Neural progenitor cell (in vitro differentiated cells): ENCODE measurements at regions not wholly inside any gene's neighbourhood (a gene's known extent, or its start where the extent isn't known, plus 50 kb on each side); places are given as distances from the start of the nearest gene placed in this dataset.
A peak's percentile ranks its signal among the peaks of the same experiment; 100 is the strongest.

ENCODE experiments used
- DNase-seq: peaks from one replicate; pipeline ENCODE4 v3.0.0-alpha.2; 2016; ENCODE audit warnings: low spot score
- H2AFZ ChIP-seq: fragments of 200-600 bp; sonication (generic); replicated peaks from 2 replicates; pipeline ENCODE4 v1.6.1; 2016; ENCODE audit warnings: antibody characterized with exemption
- H3F3A ChIP-seq: fragments of 200-600 bp; sonication (generic); 2 replicates; pipeline ENCODE4 v1.6.1; 2016; ENCODE audit warnings: antibody characterized with exemption, low read depth
- H3K27ac ChIP-seq: fragments of 200-600 bp; sonication (generic); 2 replicates; pipeline ENCODE4 v1.5.1; 2016; ENCODE audit warnings: mild to moderate bottlenecking
- H3K27me3 ChIP-seq: fragments of 200-600 bp; sonication (generic); 2 replicates; pipeline ENCODE4 v1.6.1; 2016; ENCODE audit warnings: mild to moderate bottlenecking, moderate library complexity
- H3K36me3 ChIP-seq: fragments of 200-600 bp; sonication (generic); 2 replicates; pipeline ENCODE4 v1.5.1; 2016
- H3K4me1 ChIP-seq: fragments of 200-600 bp; sonication (generic); 2 replicates; pipeline ENCODE4 v1.6.1; 2016; ENCODE audit warnings: mixed run types
- H3K4me2 ChIP-seq: fragments of 200-600 bp; sonication (generic); 2 replicates; pipeline ENCODE4 v1.6.1; 2016
- H3K4me3 ChIP-seq: fragments of 200-600 bp; sonication (generic); 2 replicates; pipeline ENCODE4 v1.5.1; 2016
- H3K79me2 ChIP-seq: fragments of 200-600 bp; sonication (generic); 2 replicates; pipeline ENCODE4 v1.6.1; 2016; ENCODE audit warnings: low read depth
- H3K9ac ChIP-seq: fragments of 200-600 bp; sonication (generic); 2 replicates; pipeline ENCODE4 v1.6.1; 2016
- H3K9me3 ChIP-seq: fragments of 200-600 bp; sonication (generic); 2 replicates; pipeline ENCODE4 v1.5.1; 2016; ENCODE audit warnings: low read depth
- H4K20me1 ChIP-seq: fragments of 200-600 bp; sonication (generic); 2 replicates; pipeline ENCODE4 v1.6.1; 2016; ENCODE audit warnings: low read depth
- H3K27ac Mint-ChIP-seq: 3 replicates; pipeline ENCODE4 v1.8.0; 2021; ENCODE audit warnings: mixed read lengths
- H3K27me3 Mint-ChIP-seq: 2 replicates; pipeline ENCODE4 v1.8.0; 2022; ENCODE audit warnings: low read depth, mild to moderate bottlenecking, inconsistent platforms, moderate library complexity, mixed read lengths; ENCODE audit not compliant: insufficient read depth
- H3K36me3 Mint-ChIP-seq: 3 replicates; pipeline ENCODE4 v1.8.0; 2021; ENCODE audit warnings: mixed read lengths
- H3K4me1 Mint-ChIP-seq: 3 replicates; pipeline ENCODE4 v1.8.0; 2021; ENCODE audit warnings: mixed read lengths
- H3K4me3 Mint-ChIP-seq: 3 replicates; pipeline ENCODE4 v1.8.0; 2021; ENCODE audit warnings: mild to moderate bottlenecking, moderate library complexity, mixed read lengths
- H3K9me3 Mint-ChIP-seq: 3 replicates; pipeline ENCODE4 v1.8.0; 2020; ENCODE audit warnings: mixed read lengths
- EZH2 ChIP-seq: fragments of 200-600 bp; sonication (generic); IDR thresholded peaks from 2 replicates; pipeline ENCODE4 v1.6.1; 2017; ENCODE audit warnings: antibody characterized with exemption, mild to moderate bottlenecking, moderate library complexity
- EZH2phosphoT487 ChIP-seq: fragments of 200-600 bp; sonication (generic); IDR thresholded peaks from 2 replicates; pipeline ENCODE4 v1.6.1; 2017; ENCODE audit warnings: antibody characterized with exemption
- TF ChIP-seq, protein P1 (sequence below): fragments of 200-600 bp; sonication (generic); IDR thresholded peaks from 2 replicates; pipeline ENCODE4 v1.5.1; 2017; ENCODE audit warnings: antibody characterized with exemption, mild to moderate bottlenecking

DNA sequence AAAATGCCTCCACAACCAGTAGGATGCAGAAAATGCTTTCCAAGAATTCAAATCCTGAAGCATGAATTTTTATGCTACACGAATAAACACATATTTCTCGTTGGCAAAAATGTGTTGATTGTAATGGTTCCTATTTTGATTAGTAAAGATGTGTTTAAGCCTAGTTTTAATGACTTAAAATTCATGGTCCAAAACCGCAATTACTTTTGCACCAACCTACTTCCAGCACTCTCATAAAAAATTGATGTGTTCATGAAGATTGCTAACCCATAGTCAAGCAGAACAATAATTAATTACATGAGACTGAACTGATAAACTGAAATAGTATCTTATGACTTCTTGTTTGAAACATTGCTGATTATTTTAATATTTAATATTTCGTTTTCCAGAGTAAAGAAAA, 828.8 kb downstream of the CCSER2 start:
- TF ChIP-seq, protein P1, sequence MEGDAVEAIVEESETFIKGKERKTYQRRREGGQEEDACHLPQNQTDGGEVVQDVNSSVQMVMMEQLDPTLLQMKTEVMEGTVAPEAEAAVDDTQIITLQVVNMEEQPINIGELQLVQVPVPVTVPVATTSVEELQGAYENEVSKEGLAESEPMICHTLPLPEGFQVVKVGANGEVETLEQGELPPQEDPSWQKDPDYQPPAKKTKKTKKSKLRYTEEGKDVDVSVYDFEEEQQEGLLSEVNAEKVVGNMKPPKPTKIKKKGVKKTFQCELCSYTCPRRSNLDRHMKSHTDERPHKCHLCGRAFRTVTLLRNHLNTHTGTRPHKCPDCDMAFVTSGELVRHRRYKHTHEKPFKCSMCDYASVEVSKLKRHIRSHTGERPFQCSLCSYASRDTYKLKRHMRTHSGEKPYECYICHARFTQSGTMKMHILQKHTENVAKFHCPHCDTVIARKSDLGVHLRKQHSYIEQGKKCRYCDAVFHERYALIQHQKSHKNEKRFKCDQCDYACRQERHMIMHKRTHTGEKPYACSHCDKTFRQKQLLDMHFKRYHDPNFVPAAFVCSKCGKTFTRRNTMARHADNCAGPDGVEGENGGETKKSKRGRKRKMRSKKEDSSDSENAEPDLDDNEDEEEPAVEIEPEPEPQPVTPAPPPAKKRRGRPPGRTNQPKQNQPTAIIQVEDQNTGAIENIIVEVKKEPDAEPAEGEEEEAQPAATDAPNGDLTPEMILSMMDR: no peak
- TF ChIP-seq EZH2phosphoT487 (no peak), EZH2 (no peak)
- H3K4me3 ChIP-seq: no peak overlapping the region
- Mint-ChIP-seq H3K36me3 (no peaks in the 10 kb centered on the region), H3K4me1 (peaks cover 9% of the 10 kb centered on the region), H3K27ac (no peak overlapping the region), H3K4me3 (no peak overlapping the region), H3K9me3 (peaks cover 2% of the 10 kb centered on the region), H3K27me3 (no peaks in the 10 kb centered on the region)
- no peak overlapping the region for H3K27ac ChIP-seq
- H3F3A ChIP-seq: peaks cover 2% of the 10 kb centered on the region
- H3K4me2 ChIP-seq: no peak overlapping the region
- no peak for DNase-seq
- no peak overlapping the region for H2AFZ ChIP-seq
- no peak overlapping the region for H3K9ac ChIP-seq
- no peaks in the 10 kb centered on the region for H3K9me3 ChIP-seq
- H3K79me2 ChIP-seq: no peaks in the 10 kb centered on the region
- no peaks in the 10 kb centered on the region for H3K36me3 ChIP-seq
- H3K4me1 ChIP-seq: peaks cover 10% of the 10 kb centered on the region
- H3K27me3 ChIP-seq: no peaks in the 10 kb centered on the region
- no peaks in the 10 kb centered on the region for H4K20me1 ChIP-seq

DNA sequence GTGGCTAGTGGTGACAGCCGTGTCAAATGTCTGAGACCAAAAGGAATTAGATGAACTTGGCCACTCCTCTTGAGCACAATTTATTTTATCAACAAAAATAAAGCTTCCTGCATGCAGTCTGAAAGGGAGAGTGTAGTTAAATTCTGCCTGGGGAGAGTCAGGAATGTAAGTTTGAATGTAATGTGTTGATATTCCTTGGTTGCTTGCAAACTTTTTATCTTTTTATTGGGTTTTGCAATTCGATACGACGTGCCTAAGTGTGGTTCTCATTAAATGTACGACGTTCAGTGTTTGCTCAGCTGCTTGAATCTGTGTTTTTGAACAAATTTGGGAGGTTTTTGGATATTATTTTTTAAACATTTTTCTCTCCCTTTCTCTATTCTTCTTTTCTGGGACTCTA, 839.9 kb downstream of the CCSER2 start:
- no peaks in the 10 kb centered on the region for H3F3A ChIP-seq
- peaks cover 3% of the 10 kb centered on the region for H3K4me1 Mint-ChIP-seq
- no peak overlapping the region for H3K4me2 ChIP-seq
- peaks cover 4% of the 10 kb centered on the region for H3K4me1 ChIP-seq
- no peaks in the 10 kb centered on the region for H3K27me3 ChIP-seq
- no peaks in the 10 kb centered on the region for H3K27me3 Mint-ChIP-seq
- peaks cover 3% of the 10 kb centered on the region for H3K9me3 Mint-ChIP-seq
- no peak overlapping the region for H3K27ac Mint-ChIP-seq
- H3K4me3 ChIP-seq: no peak overlapping the region
- no peaks in the 10 kb centered on the region for H3K9me3 ChIP-seq
- no peak for DNase-seq
- no peaks in the 10 kb centered on the region for H3K36me3 ChIP-seq
- H3K27ac ChIP-seq: no peak overlapping the region
- no peaks in the 10 kb centered on the region for H3K36me3 Mint-ChIP-seq
- TF ChIP-seq EZH2phosphoT487: no peak
- TF ChIP-seq, protein P1: no peak
- TF ChIP-seq EZH2: no peak
- H3K9ac ChIP-seq: no peak overlapping the region
- H4K20me1 ChIP-seq: no peaks in the 10 kb centered on the region
- H2AFZ ChIP-seq: no peak overlapping the region
- H3K4me3 Mint-ChIP-seq: no peak overlapping the region
- H3K79me2 ChIP-seq: no peaks in the 10 kb centered on the region

DNA sequence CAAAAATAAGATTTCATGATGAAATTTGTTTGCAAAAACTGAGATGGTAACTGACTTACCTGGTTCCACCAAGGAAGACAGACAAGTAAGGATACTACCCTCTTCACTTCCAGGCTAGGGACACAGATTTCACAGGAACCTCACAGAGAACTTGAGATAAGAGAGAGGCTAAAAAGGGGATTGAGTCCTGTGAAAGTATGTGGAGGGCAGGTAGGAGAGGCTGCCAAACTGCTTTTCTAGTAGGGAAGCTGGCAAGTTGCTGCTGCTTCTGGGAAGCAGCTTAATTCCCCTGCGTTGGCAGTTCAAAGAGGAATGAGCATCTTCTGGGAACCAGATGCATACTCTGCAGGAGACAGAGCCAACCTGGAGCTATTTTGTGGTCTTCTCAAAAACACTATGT, 841.6 kb downstream of the CCSER2 start:
- H3K4me2 ChIP-seq: no peak overlapping the region
- H3K4me3 ChIP-seq: no peak overlapping the region
- no peaks in the 10 kb centered on the region for H3K36me3 ChIP-seq
- Mint-ChIP-seq H3K27me3 (peaks cover 3% of the 10 kb centered on the region), H3K36me3 (no peaks in the 10 kb centered on the region), H3K4me1 (peaks cover 3% of the 10 kb centered on the region), H3K4me3 (no peak overlapping the region), H3K9me3 (peaks cover 3% of the 10 kb centered on the region), H3K27ac (peak overlapping the region; percentile 43)
- no peaks in the 10 kb centered on the region for H3K79me2 ChIP-seq
- H2AFZ ChIP-seq: no peak overlapping the region
- TF ChIP-seq EZH2: no peak
- TF ChIP-seq EZH2phosphoT487: no peak
- H3K9ac ChIP-seq: no peak overlapping the region
- DNase-seq: no peak
- peaks cover 4% of the 10 kb centered on the region for H3K4me1 ChIP-seq
- no peaks in the 10 kb centered on the region for H3K9me3 ChIP-seq
- H4K20me1 ChIP-seq: no peaks in the 10 kb centered on the region
- no peaks in the 10 kb centered on the region for H3F3A ChIP-seq
- H3K27ac ChIP-seq: no peak overlapping the region
- H3K27me3 ChIP-seq: no peaks in the 10 kb centered on the region

DNA sequence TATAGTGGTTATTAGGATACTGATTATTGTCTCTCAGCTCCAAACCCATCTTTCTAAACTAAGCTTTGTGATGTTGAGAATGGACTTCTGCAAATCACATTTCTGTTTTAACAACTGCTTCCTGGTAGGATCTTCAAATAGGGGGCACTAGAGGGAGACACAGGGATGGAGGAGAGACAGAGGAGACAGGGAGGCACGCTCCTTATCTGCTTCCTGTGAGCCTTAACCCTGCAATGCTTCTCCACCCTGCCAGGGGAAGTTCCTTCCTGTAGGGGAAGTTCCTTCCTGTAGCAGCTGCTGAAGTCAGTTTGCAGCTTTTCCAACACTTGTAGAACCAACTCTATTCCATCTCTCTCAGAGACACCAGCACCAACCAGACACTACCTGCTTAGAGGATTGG, 847.2 kb downstream of the CCSER2 start:
- DNase-seq: peak; percentile 3
- no peak overlapping the region for H3K4me2 ChIP-seq

More for the DNA sequence above, 847.2 kb downstream of the CCSER2 start:
- TF ChIP-seq EZH2 (no peak), EZH2phosphoT487 (no peak)
- TF ChIP-seq, protein P1: no peak
- peak overlapping the region; percentile 42 for H2AFZ ChIP-seq
- H3K9me3 ChIP-seq: peaks cover 3% of the 10 kb centered on the region
- no peak overlapping the region for H3K4me3 ChIP-seq
- Mint-ChIP-seq H3K27me3 (peaks cover 3% of the 10 kb centered on the region), H3K36me3 (no peaks in the 10 kb centered on the region), H3K27ac (no peak overlapping the region), H3K9me3 (peaks cover 5% of the 10 kb centered on the region), H3K4me3 (no peak overlapping the region), H3K4me1 (peaks cover 3% of the 10 kb centered on the region)
- no peaks in the 10 kb centered on the region for H3K4me1 ChIP-seq
- no peaks in the 10 kb centered on the region for H4K20me1 ChIP-seq
- no peaks in the 10 kb centered on the region for H3K79me2 ChIP-seq
- H3K36me3 ChIP-seq: no peaks in the 10 kb centered on the region
- no peak overlapping the region for H3K27ac ChIP-seq
- no peak overlapping the region for H3K9ac ChIP-seq
- no peaks in the 10 kb centered on the region for H3F3A ChIP-seq
- H3K27me3 ChIP-seq: no peaks in the 10 kb centered on the region
